ENCODE measurements at regions not wholly inside any gene's neighbourhood (a gene's known extent, or its start where the extent isn't known, plus 50 kb on each side); places are given as distances from the start of the nearest gene placed in this dataset.

- TF ChIP-seq CTCF (IDR thresholded peaks at IDR 0.05; ENCODE audit: low read depth, low read length, missing input control) (no peak), REST (IDR thresholded peaks at IDR 0.05) (no peak), FOXA1 (IDR thresholded peaks at IDR 0.05) (no peak), JUND (IDR thresholded peaks at IDR 0.05) (no peak)
Observed at GRCh38 chr2:228646061-228646460, 464.6 kb upstream of the SPHKAP start.

All from liver (tissue), 3 donors.